Karpas-422 (cell line): ENCODE measurements at regions not wholly inside any gene's neighbourhood (a gene's known extent, or its start where the extent isn't known, plus 50 kb on each side); places are given as distances from the start of the nearest gene placed in this dataset.

Experiments
- DNase-seq: peaks from one replicate; pipeline ENCODE4 v3.0.0-alpha.2; 2015
- H2AFZ ChIP-seq: fragments of 200-600 bp; sonication (generic); 2 replicates; pipeline ENCODE4 v1.6.1; 2014; ENCODE audit warnings: antibody characterized with exemption, low read length, mixed read lengths
- H3K27ac ChIP-seq: fragments of 200-600 bp; sonication (generic); 2 replicates; pipeline ENCODE4 v1.5.1; 2014; ENCODE audit warnings: mild to moderate bottlenecking, low read length, moderate library complexity
- H3K27me3 ChIP-seq: fragments of 200-600 bp; sonication (generic); 2 replicates; pipeline ENCODE4 v1.6.1; 2014; ENCODE audit warnings: low read length, mixed read lengths
- H3K36me3 ChIP-seq: fragments of 200-600 bp; sonication (generic); 2 replicates; pipeline ENCODE4 v1.6.1; 2014; ENCODE audit warnings: low read length, mixed read lengths; ENCODE audit not compliant: insufficient read depth
- H3K4me1 ChIP-seq: fragments of 200-600 bp; sonication (generic); 2 replicates; pipeline ENCODE4 v1.6.1; 2014; ENCODE audit warnings: mild to moderate bottlenecking, low read length, mixed read lengths
- H3K4me2 ChIP-seq: fragments of 200-600 bp; sonication (generic); 2 replicates; pipeline ENCODE4 v1.6.1; 2014; ENCODE audit warnings: low read length, low read depth, mild to moderate bottlenecking; ENCODE audit not compliant: poor library complexity, severe bottlenecking
- H3K4me3 ChIP-seq: fragments of 200-600 bp; sonication (generic); 2 replicates; pipeline ENCODE4 v1.5.1; 2014; ENCODE audit warnings: mild to moderate bottlenecking, antibody characterized with exemption, low read length, mixed read lengths
- H3K79me2 ChIP-seq: fragments of 200-600 bp; sonication (generic); 2 replicates; pipeline ENCODE4 v1.6.1; 2014; ENCODE audit warnings: mild to moderate bottlenecking, low read length, mixed read lengths
- H3K9ac ChIP-seq: fragments of 200-600 bp; sonication (generic); 2 replicates; pipeline ENCODE4 v1.6.0; 2014; ENCODE audit warnings: low read length
- H3K9me2 ChIP-seq: fragments of 200-600 bp; sonication (generic), shearing (Covaris generic); replicated peaks from 2 replicates; pipeline ENCODE4 v1.6.0; 2014; ENCODE audit warnings: mild to moderate bottlenecking, low read length, moderate library complexity; ENCODE audit not compliant: insufficient read depth
- H3K9me3 ChIP-seq: fragments of 300-700, 200-600 bp; sonication (generic); 2 replicates; pipeline ENCODE4 v1.6.1; 2014; ENCODE audit warnings: low read length, mixed read lengths
- H4K20me1 ChIP-seq: fragments of 200-600 bp; sonication (generic); 2 replicates; pipeline ENCODE4 v1.6.1; 2014; ENCODE audit warnings: mild to moderate bottlenecking, antibody characterized with exemption, low read length, low read depth; ENCODE audit not compliant: insufficient read depth

DNA sequence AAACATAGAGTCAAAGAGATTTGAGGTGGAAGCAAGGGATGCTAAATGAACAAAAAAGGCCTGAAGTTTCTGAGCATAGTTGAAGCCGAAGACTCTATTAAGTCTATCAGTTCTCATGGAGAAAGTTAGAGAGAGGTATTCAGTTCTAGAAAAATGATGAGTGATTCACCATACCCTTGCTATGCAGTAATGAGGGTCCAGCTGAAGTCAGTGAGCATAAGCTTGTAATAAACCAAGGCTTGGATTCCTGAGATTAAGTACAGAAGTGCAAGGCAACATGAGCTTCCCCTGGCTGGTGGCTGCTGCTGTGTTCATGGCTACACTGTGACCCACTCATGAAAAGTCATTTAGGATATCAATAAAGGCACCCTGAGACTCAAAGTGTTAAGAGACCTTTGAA lies 129.7 kb upstream of the MTAP start:
- no peak overlapping the region for H3K9ac ChIP-seq
- no peak overlapping the region for H3K4me2 ChIP-seq
- H3K9me3 ChIP-seq = no peaks in the 10 kb centered on the region
- H3K36me3 ChIP-seq = no peaks in the 10 kb centered on the region
- no peaks in the 10 kb centered on the region for H3K4me1 ChIP-seq
- no peaks in the 10 kb centered on the region for H3K27me3 ChIP-seq
- H4K20me1 ChIP-seq = no peaks in the 10 kb centered on the region
- DNase-seq = no peak
- no peak overlapping the region for H2AFZ ChIP-seq
- no peaks in the 10 kb centered on the region for H3K79me2 ChIP-seq
- no peak overlapping the region for H3K4me3 ChIP-seq
- H3K9me2 ChIP-seq = no peaks in the 10 kb centered on the region
- H3K27ac ChIP-seq = no peak overlapping the region

DNA sequence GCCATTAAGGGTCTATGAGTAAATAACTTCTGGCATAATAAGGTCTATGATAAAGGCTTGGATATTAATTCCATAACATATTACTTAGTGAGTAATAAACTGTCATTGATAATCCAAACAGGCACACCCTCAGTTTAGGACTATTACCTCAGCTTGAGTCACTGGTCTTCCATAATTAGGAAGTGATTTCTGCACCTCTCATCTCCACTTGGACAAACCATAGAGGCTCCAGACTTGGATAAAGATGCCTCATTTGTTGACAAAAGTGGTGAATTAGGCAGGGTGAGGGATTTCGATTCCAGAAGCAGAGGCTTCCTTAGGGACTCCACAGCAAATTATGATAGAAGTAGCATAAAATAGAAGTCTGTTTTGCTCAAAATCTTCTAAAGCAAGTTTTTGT lies 127.5 kb upstream of the MTAP start:
- Histone ChIP-seq H3K4me3 (no peak overlapping the region), H3K79me2 (no peaks in the 10 kb centered on the region), H3K27me3 (no peaks in the 10 kb centered on the region), H3K4me1 (no peaks in the 10 kb centered on the region), H3K27ac (no peak overlapping the region), H3K9me2 (no peaks in the 10 kb centered on the region), H3K9me3 (no peaks in the 10 kb centered on the region), H3K36me3 (no peaks in the 10 kb centered on the region), H3K9ac (no peak overlapping the region), H2AFZ (no peak overlapping the region), H3K4me2 (no peak overlapping the region), H4K20me1 (no peaks in the 10 kb centered on the region)
- DNase-seq = no peak

GRCh38 chr9:21677387-21677786 lies 125.0 kb upstream of the MTAP start:
- no peak overlapping the region for H3K4me2 ChIP-seq
- H3K36me3 ChIP-seq = no peaks in the 10 kb centered on the region
- H3K27me3 ChIP-seq = no peaks in the 10 kb centered on the region
- no peaks in the 10 kb centered on the region for H3K9me3 ChIP-seq
- no peaks in the 10 kb centered on the region for H4K20me1 ChIP-seq
- no peaks in the 10 kb centered on the region for H3K79me2 ChIP-seq
- H3K9me2 ChIP-seq = no peaks in the 10 kb centered on the region
- DNase-seq = no peak
- no peak overlapping the region for H2AFZ ChIP-seq
- H3K27ac ChIP-seq = no peak overlapping the region
- no peak overlapping the region for H3K9ac ChIP-seq
- no peak overlapping the region for H3K4me3 ChIP-seq
- no peaks in the 10 kb centered on the region for H3K4me1 ChIP-seq

GRCh38 chr9:21677834-21678233 lies 124.6 kb upstream of the MTAP start:
- Histone ChIP-seq H2AFZ (no peak overlapping the region), H3K9ac (no peak overlapping the region), H3K27ac (no peak overlapping the region), H3K27me3 (no peaks in the 10 kb centered on the region), H3K9me2 (no peaks in the 10 kb centered on the region), H3K9me3 (no peaks in the 10 kb centered on the region), H3K79me2 (no peaks in the 10 kb centered on the region), H3K36me3 (no peaks in the 10 kb centered on the region), H3K4me1 (no peaks in the 10 kb centered on the region), H3K4me2 (no peak overlapping the region), H3K4me3 (no peak overlapping the region), H4K20me1 (no peaks in the 10 kb centered on the region)
- no peak for DNase-seq

DNA sequence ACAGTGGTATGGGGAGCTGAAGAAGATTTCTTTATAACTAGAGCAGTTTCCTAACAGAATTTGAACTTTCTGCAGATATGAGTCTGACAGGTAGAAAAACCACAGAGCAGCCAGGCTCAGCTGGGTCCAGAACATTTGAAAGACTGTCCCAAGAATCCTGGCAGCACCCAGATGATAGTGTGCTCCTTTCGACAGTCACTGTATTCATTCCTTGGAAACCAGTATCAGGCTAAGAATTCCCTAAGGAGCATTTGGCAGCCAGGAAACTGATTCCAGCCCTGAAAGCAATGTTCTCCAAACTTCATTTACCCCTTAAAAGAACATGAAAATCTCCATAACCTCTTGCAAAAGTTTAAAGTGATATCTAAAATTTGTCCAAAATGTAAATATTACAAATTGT lies 123.0 kb upstream of the MTAP start:
- H3K27ac ChIP-seq = no peak overlapping the region
- DNase-seq = no peak
- H3K36me3 ChIP-seq = no peaks in the 10 kb centered on the region
- no peak overlapping the region for H3K4me3 ChIP-seq
- no peaks in the 10 kb centered on the region for H3K4me1 ChIP-seq
- H3K9me2 ChIP-seq = no peaks in the 10 kb centered on the region
- no peak overlapping the region for H2AFZ ChIP-seq
- no peaks in the 10 kb centered on the region for H4K20me1 ChIP-seq
- H3K4me2 ChIP-seq = no peak overlapping the region
- H3K27me3 ChIP-seq = no peaks in the 10 kb centered on the region; the same call in 1 of the 2 replicates
- no peak overlapping the region for H3K9ac ChIP-seq
- no peaks in the 10 kb centered on the region for H3K9me3 ChIP-seq
- H3K79me2 ChIP-seq = no peaks in the 10 kb centered on the region

- Histone ChIP-seq H2AFZ (no peak overlapping the region), H3K36me3 (no peaks in the 10 kb centered on the region), H3K9me2 (no peaks in the 10 kb centered on the region), H3K9me3 (no peaks in the 10 kb centered on the region), H3K4me3 (no peak overlapping the region), H4K20me1 (no peaks in the 10 kb centered on the region), H3K4me1 (no peaks in the 10 kb centered on the region), H3K79me2 (no peaks in the 10 kb centered on the region), H3K9ac (no peak overlapping the region), H3K27me3 (no peaks in the 10 kb centered on the region; the same call in 1 of the 2 replicates), H3K27ac (no peak overlapping the region), H3K4me2 (no peak overlapping the region)
- DNase-seq = no peak
Measured at GRCh38 chr9:21680590-21680989, 121.8 kb upstream of the MTAP start.

DNA sequence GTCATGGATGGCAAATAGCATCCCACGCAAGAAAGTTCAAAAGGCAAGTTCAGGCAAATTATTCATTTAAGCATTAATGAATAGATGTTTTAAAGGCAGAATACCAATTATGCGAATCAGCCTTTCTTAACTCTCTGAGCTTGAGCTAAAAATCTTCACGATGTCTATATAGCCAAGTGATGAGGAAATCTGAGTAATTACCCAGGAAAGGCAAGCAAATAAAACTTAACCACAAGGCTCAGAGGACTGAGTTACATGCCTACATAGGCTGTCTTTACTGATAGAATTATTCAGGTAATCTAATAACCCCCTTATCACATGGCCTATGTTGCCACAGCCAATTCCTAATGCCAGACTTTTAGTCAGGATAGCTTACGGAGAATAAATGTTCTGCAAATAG lies 120.8 kb upstream of the MTAP start:
- no peaks in the 10 kb centered on the region; the same call in 1 of the 2 replicates for H3K27me3 ChIP-seq
- no peaks in the 10 kb centered on the region for H3K79me2 ChIP-seq

GRCh38 chr9:21682381-21682780 lies 120.1 kb upstream of the MTAP start:
- Histone ChIP-seq H3K9me2 (no peaks in the 10 kb centered on the region), H2AFZ (no peak overlapping the region), H4K20me1 (no peaks in the 10 kb centered on the region), H3K9ac (no peak overlapping the region), H3K36me3 (no peaks in the 10 kb centered on the region), H3K9me3 (no peaks in the 10 kb centered on the region), H3K79me2 (no peaks in the 10 kb centered on the region), H3K27ac (no peak overlapping the region), H3K4me2 (no peak overlapping the region), H3K4me1 (no peaks in the 10 kb centered on the region), H3K27me3 (no peaks in the 10 kb centered on the region; the same call in 1 of the 2 replicates), H3K4me3 (no peak overlapping the region)
- no peak for DNase-seq

More for the DNA sequence above, 120.8 kb upstream of the MTAP start:
- no peaks in the 10 kb centered on the region for H3K9me2 ChIP-seq
- H3K9ac ChIP-seq = no peak overlapping the region
- no peak overlapping the region for H3K4me2 ChIP-seq
- no peak overlapping the region for H2AFZ ChIP-seq
- no peak overlapping the region for H3K27ac ChIP-seq
- H3K9me3 ChIP-seq = no peaks in the 10 kb centered on the region
- DNase-seq = no peak
- H3K36me3 ChIP-seq = no peaks in the 10 kb centered on the region
- no peak overlapping the region for H3K4me3 ChIP-seq
- no peaks in the 10 kb centered on the region for H4K20me1 ChIP-seq
- H3K4me1 ChIP-seq = no peaks in the 10 kb centered on the region

DNA sequence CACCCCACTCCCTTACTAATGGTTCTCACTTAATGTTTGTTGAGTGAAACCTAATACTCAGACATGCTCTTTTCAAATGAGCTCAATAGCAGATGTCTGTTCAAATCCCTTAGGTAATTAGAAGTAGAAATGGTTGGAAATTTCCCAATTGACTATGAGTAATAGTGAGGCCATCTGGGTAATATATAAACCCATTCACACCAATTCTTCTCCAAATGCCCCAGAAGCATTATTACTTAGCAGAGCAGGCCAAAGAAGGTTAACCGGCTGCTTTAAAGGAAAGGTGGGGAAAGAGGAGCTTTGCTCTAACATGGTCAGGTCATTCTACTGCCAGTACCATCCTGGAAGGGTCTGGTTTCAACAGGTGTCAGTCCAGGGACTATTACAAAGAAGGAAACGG lies 119.5 kb upstream of the MTAP start:
- Histone ChIP-seq H3K79me2 (no peaks in the 10 kb centered on the region), H3K9me2 (no peaks in the 10 kb centered on the region), H3K4me3 (no peak overlapping the region), H3K36me3 (no peaks in the 10 kb centered on the region), H3K4me2 (no peak overlapping the region), H3K9ac (no peak overlapping the region), H4K20me1 (no peaks in the 10 kb centered on the region), H3K9me3 (no peaks in the 10 kb centered on the region), H2AFZ (no peak overlapping the region), H3K4me1 (no peaks in the 10 kb centered on the region), H3K27ac (no peak overlapping the region), H3K27me3 (no peaks in the 10 kb centered on the region; the same call in 1 of the 2 replicates)
- no peak for DNase-seq
